CD8-positive, alpha-beta memory T cell (primary cell): ENCODE measurements at regions not wholly inside any gene's neighbourhood (a gene's known extent, or its start where the extent isn't known, plus 50 kb on each side); places are given as distances from the start of the nearest gene placed in this dataset.

ENCODE experiments used
- CTCF ChIA-PET: fragments of 350-600 bp; sonication (Branson Sonifier 250); formaldehyde crosslinking; loops from one replicate; lab custom pipeline; 2021; ENCODE audit warnings: antibody characterized with exemption; lab: Charles Lee
- POLR2A ChIA-PET: fragments of 350-600 bp; sonication (Branson Sonifier 250); formaldehyde crosslinking; loops from one replicate; lab custom pipeline; 2021; ENCODE audit warnings: antibody characterized with exemption; lab: Charles Lee
- DNase-seq, 5 donors: peaks; one replicate each; pipeline versions ENCODE4 v3.0.0 to v3.0.0-alpha.2; 2020 to 2022; ENCODE audit warnings: mixed read lengths in 1 of 5
- H3K27ac ChIP-seq: one replicate; pipeline ENCODE4 v1.7.0; 2013; ENCODE audit warnings: low read depth, mild to moderate bottlenecking, low read length, moderate library complexity
- H3K27me3 ChIP-seq: 2 replicates; pipeline ENCODE4 v1.7.0; 2013; ENCODE audit warnings: low read length, mild to moderate bottlenecking; ENCODE audit not compliant: insufficient read depth, poor library complexity, severe bottlenecking
- H3K36me3 ChIP-seq: 2 replicates; pipeline ENCODE4 v1.7.0; 2013; ENCODE audit warnings: mild to moderate bottlenecking, low read length, moderate library complexity; ENCODE audit not compliant: insufficient read depth
- H3K4me1 ChIP-seq: 2 replicates; pipeline ENCODE4 v1.7.0; 2013; ENCODE audit warnings: mild to moderate bottlenecking, low read length, moderate library complexity; ENCODE audit not compliant: insufficient read depth
- H3K4me3 ChIP-seq: 2 replicates; pipeline ENCODE4 v1.7.0; 2013; ENCODE audit warnings: mild to moderate bottlenecking, low read length
- H3K9me3 ChIP-seq: 2 replicates; pipeline ENCODE4 v1.7.0; 2013; ENCODE audit warnings: mild to moderate bottlenecking, low read length
- H3K27ac Mint-ChIP-seq, 8 donors: one replicate each; pipeline ENCODE4 v1.8.0; 2020 to 2021; ENCODE audit warnings: mixed read lengths in 8 of 8, mild to moderate bottlenecking in 6 of 8, inconsistent platforms in 3 of 8, moderate library complexity in 3 of 8
- H3K27me3 Mint-ChIP-seq, 2 donors: one replicate each; pipeline ENCODE4 v1.8.0; 2020 to 2021; ENCODE audit warnings: mixed read lengths in 2 of 2, mild to moderate bottlenecking in 1 of 2, moderate library complexity in 1 of 2
- H3K36me3 Mint-ChIP-seq, 3 donors: one replicate each; pipeline ENCODE4 v1.8.0; 2020 to 2021; ENCODE audit warnings: mixed read lengths in 3 of 3, inconsistent platforms in 1 of 3, mild to moderate bottlenecking in 1 of 3
- H3K4me1 Mint-ChIP-seq, 3 donors: one replicate each; pipeline ENCODE4 v1.8.0; 2020 to 2021; ENCODE audit warnings: mixed read lengths in 3 of 3, inconsistent platforms in 1 of 3, mild to moderate bottlenecking in 1 of 3
- H3K4me3 Mint-ChIP-seq, 7 donors: one replicate each; pipeline ENCODE4 v1.8.0; 2020 to 2021; ENCODE audit warnings: mixed read lengths in 7 of 7, mild to moderate bottlenecking in 6 of 7, moderate library complexity in 4 of 7, inconsistent platforms in 2 of 7
- H3K9me3 Mint-ChIP-seq, 5 donors: one replicate each; pipeline ENCODE4 v1.8.0; 2020 to 2022; ENCODE audit warnings: mixed read lengths in 5 of 5, mild to moderate bottlenecking in 3 of 5, moderate library complexity in 2 of 5, inconsistent platforms in 1 of 5

GRCh38 chr17:36752096-36752888, 150.9 kb downstream of the MRM1 start:
- POLR2A ChIA-PET = no interaction called here
- no peak for DNase-seq
- H3K4me1 ChIP-seq = no peaks in the 10 kb centered on the region
- Mint-ChIP-seq H3K4me1 (no peaks in the 10 kb centered on the region), H3K9me3 (no peaks in the 10 kb centered on the region), H3K27ac (no peak overlapping the region), H3K4me3 (no peak overlapping the region), H3K36me3 (peaks cover 0 to 5% (median 0%) of the 10 kb centered on the region in 3 donors), H3K27me3 (peaks cover 14 to 26% of the 10 kb centered on the region in 2 donors)
- no peak overlapping the region for H3K4me3 ChIP-seq
- H3K9me3 ChIP-seq = no peaks in the 10 kb centered on the region
- H3K27me3 ChIP-seq = no peaks in the 10 kb centered on the region
- CTCF ChIA-PET = no interaction called here
- H3K36me3 ChIP-seq = no peaks in the 10 kb centered on the region
- H3K27ac ChIP-seq = no peak overlapping the region

- H3K27ac ChIP-seq = no peak overlapping the region
- CTCF ChIA-PET = interaction anchor here (0.5 to 2.2 kb wide), 7 partner anchors 21 to 292 kb away, joined by 3 to 13 read pairs (median 3); no protein-coding TSS in a partner anchor
- H3K9me3 ChIP-seq = no peaks in the 10 kb centered on the region
- Mint-ChIP-seq H3K36me3 (peaks cover 0 to 5% (median 0%) of the 10 kb centered on the region in 3 donors), H3K27ac (peak overlapping the region in 1 of 8 donors; percentile 5), H3K4me3 (no peak overlapping the region), H3K9me3 (no peaks in the 10 kb centered on the region), H3K27me3 (peaks cover 13 to 21% of the 10 kb centered on the region in 2 donors), H3K4me1 (no peaks in the 10 kb centered on the region)
- DNase-seq = peak in 4 of 5 donors; percentile 7 to 62 (median 20)
- H3K4me1 ChIP-seq = no peaks in the 10 kb centered on the region
- no peaks in the 10 kb centered on the region for H3K36me3 ChIP-seq
- POLR2A ChIA-PET = interaction anchor here (0.8 kb wide), 1 partner anchor 154 kb away, joined by 3 read pairs; no protein-coding TSS in a partner anchor
- H3K4me3 ChIP-seq = no peak overlapping the region
- H3K27me3 ChIP-seq = no peaks in the 10 kb centered on the region
Observed at GRCh38 chr17:36755586-36755985, 154.2 kb downstream of the MRM1 start.

GRCh38 chr17:36756695-36757094, 155.3 kb downstream of the MRM1 start:
- Mint-ChIP-seq H3K4me1 (no peaks in the 10 kb centered on the region), H3K4me3 (no peak overlapping the region), H3K36me3 (peaks cover 0 to 5% (median 0%) of the 10 kb centered on the region in 3 donors), H3K27me3 (peaks cover 13 to 16% of the 10 kb centered on the region in 2 donors), H3K27ac (peak overlapping the region in 1 of 8 donors; percentile 14), H3K9me3 (no peaks in the 10 kb centered on the region)
- DNase-seq = no peak
- H3K27ac ChIP-seq = no peak overlapping the region
- ChIA-PET POLR2A (no interaction called here), CTCF (no interaction called here)
- no peak overlapping the region for H3K4me3 ChIP-seq
- no peaks in the 10 kb centered on the region for H3K27me3 ChIP-seq
- H3K9me3 ChIP-seq = no peaks in the 10 kb centered on the region
- no peaks in the 10 kb centered on the region for H3K36me3 ChIP-seq
- no peaks in the 10 kb centered on the region for H3K4me1 ChIP-seq

DNA sequence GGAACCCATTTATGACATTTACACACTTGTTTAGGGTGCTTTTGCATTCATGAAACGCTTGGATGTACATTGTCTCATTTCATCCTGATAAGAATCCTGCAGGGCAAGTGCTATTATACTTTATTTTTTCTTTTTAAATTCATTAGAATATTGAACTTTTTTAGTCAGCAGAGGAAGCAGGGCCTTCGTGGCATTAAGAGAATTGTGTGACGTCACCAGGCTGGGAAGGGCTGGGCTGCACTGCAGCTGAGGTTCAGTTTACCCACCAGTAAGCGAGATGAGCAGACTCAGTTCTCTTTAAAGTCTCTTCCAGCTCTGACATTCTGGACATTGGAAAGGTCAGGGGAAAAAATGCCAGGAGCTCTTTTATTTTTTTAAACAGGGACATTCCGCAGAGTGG, 159.0 kb downstream of the MRM1 start:
- H3K4me3 ChIP-seq = no peak overlapping the region
- H3K36me3 Mint-ChIP-seq = no peaks in the 10 kb centered on the region
- no peaks in the 10 kb centered on the region for H3K27me3 ChIP-seq
- H3K9me3 Mint-ChIP-seq = no peaks in the 10 kb centered on the region
- H3K27me3 Mint-ChIP-seq = peaks cover 0 to 5% of the 10 kb centered on the region in 2 donors
- no peaks in the 10 kb centered on the region for H3K36me3 ChIP-seq
- peaks cover 11 to 14% (median 13%) of the 10 kb centered on the region in 3 donors for H3K4me1 Mint-ChIP-seq
- ChIA-PET CTCF (no interaction called here), POLR2A (no interaction called here)
- no peak for DNase-seq
- peaks cover 16% of the 10 kb centered on the region for H3K4me1 ChIP-seq
- no peak overlapping the region for H3K4me3 Mint-ChIP-seq
- H3K27ac Mint-ChIP-seq = no peak overlapping the region
- H3K27ac ChIP-seq = no peak overlapping the region
- H3K9me3 ChIP-seq = no peaks in the 10 kb centered on the region

DNA sequence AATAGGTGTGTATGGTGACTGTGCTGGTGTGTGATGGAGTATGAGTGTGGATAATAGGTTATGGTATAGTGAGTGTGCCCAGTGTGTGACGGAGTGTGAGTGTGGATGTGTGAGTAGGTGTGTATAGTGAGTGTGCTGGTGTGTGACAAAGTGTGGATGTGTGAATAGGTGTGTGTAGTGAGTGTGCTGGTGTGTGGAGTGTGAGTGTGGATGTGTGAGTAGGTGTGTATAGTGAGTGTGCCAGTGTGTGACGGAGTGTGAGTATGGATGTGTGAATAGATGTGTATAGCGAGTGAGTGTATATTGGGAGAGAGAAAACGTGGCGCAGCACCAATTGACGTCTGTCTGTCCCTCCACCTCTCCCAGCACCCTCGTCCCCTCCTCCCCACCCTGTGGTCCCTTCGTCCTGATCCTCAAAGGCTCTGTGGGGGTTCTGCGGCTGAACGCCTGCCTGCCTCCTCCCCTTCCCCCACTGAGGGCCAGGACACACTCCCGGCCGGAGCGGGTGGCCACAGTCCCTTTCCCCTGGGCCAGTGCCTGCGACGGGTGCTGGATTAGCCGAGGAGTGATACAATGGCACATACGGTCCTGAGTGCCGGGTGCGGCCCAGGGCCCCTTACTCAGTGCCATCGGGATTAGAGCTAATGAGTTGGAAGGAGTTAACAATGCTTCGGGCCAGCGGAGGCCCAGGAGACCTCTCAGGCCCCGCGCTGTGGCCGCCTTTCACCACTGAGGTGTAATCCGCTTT, 160.0 kb downstream of the MRM1 start:
- H3K9me3 Mint-ChIP-seq = no peaks in the 10 kb centered on the region
- Histone ChIP-seq H3K27me3 (no peaks in the 10 kb centered on the region), H3K4me1 (peaks cover 16% of the 10 kb centered on the region), H3K36me3 (no peaks in the 10 kb centered on the region), H3K27ac (no peak overlapping the region), H3K9me3 (no peaks in the 10 kb centered on the region), H3K4me3 (no peak overlapping the region)
- peaks cover 2 to 9% of the 10 kb centered on the region in 2 donors for H3K27me3 Mint-ChIP-seq
- H3K36me3 Mint-ChIP-seq = no peaks in the 10 kb centered on the region
- ChIA-PET POLR2A (no interaction called here), CTCF (no interaction called here)
- peaks cover 11 to 14% (median 13%) of the 10 kb centered on the region in 3 donors for H3K4me1 Mint-ChIP-seq
- no peak for DNase-seq
- H3K4me3 Mint-ChIP-seq = no peak overlapping the region
- H3K27ac Mint-ChIP-seq = no peak overlapping the region

GRCh38 chr17:36765436-36766043, 164.2 kb downstream of the MRM1 start:
- no peaks in the 10 kb centered on the region for H3K9me3 Mint-ChIP-seq
- Histone ChIP-seq H3K4me1 (peaks cover 16% of the 10 kb centered on the region), H3K27me3 (no peaks in the 10 kb centered on the region), H3K36me3 (no peaks in the 10 kb centered on the region), H3K4me3 (no peak overlapping the region), H3K9me3 (no peaks in the 10 kb centered on the region), H3K27ac (no peak overlapping the region)
- H3K27ac Mint-ChIP-seq = peak overlapping the region in 1 of 8 donors; percentile 73
- H3K27me3 Mint-ChIP-seq = peaks cover 6 to 11% of the 10 kb centered on the region in 2 donors
- no peak for DNase-seq
- CTCF ChIA-PET = no interaction called here
- H3K36me3 Mint-ChIP-seq = no peaks in the 10 kb centered on the region
- peaks cover 11 to 14% (median 13%) of the 10 kb centered on the region in 3 donors for H3K4me1 Mint-ChIP-seq
- no peak overlapping the region for H3K4me3 Mint-ChIP-seq
- POLR2A ChIA-PET = no interaction called here

DNA sequence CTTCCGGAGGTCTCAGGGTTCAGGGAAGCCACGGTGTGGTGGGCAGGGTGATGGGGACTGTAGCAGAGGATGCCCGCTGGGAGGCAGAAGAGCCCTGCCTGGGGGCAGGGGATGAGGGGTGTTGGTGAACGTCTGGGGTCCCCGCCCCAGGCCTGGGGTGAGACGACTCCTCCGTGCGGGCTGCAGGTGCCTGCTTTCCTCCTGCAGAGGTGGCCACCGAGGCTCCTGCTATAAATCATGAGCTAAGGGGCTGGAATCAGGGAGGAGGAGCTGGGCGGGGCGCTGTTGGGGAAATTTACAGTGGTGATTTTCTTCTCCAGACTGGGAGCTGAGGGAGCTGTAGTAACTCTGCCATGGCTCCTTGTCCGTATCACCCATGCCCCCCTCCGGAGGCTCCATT, 167.0 kb downstream of the MRM1 start:
- peak overlapping the region in 1 of 8 donors; percentile 33 for H3K27ac Mint-ChIP-seq
- Histone ChIP-seq H3K27me3 (no peaks in the 10 kb centered on the region), H3K4me3 (no peak overlapping the region), H3K36me3 (no peaks in the 10 kb centered on the region), H3K9me3 (no peaks in the 10 kb centered on the region), H3K27ac (no peak overlapping the region), H3K4me1 (peaks cover 5% of the 10 kb centered on the region)
- H3K36me3 Mint-ChIP-seq = no peaks in the 10 kb centered on the region
- no peak for DNase-seq
- no peaks in the 10 kb centered on the region for H3K9me3 Mint-ChIP-seq
- H3K4me1 Mint-ChIP-seq = peaks cover 4% of the 10 kb centered on the region in 3 donors
- H3K4me3 Mint-ChIP-seq = no peak overlapping the region
- ChIA-PET CTCF (no interaction called here), POLR2A (no interaction called here)
- peaks cover 6 to 11% of the 10 kb centered on the region in 2 donors for H3K27me3 Mint-ChIP-seq

- H3K27me3 Mint-ChIP-seq = peaks cover 12 to 29% of the 10 kb centered on the region in 2 donors
Observed at GRCh38 chr17:36773039-36773438, 164.2 kb upstream of the LHX1 start.

More at GRCh38 chr17:36773039-36773438, 164.2 kb upstream of the LHX1 start:
- H3K36me3 Mint-ChIP-seq = no peaks in the 10 kb centered on the region
- no peak overlapping the region for H3K27ac ChIP-seq
- ChIA-PET POLR2A (no interaction called here), CTCF (no interaction called here)
- H3K27ac Mint-ChIP-seq = no peak overlapping the region
- H3K4me3 Mint-ChIP-seq = no peak overlapping the region
- no peaks in the 10 kb centered on the region for H3K9me3 ChIP-seq
- peaks cover 4% of the 10 kb centered on the region for H3K27me3 ChIP-seq
- DNase-seq = no peak
- H3K4me1 Mint-ChIP-seq = no peaks in the 10 kb centered on the region
- H3K4me1 ChIP-seq = no peaks in the 10 kb centered on the region
- H3K4me3 ChIP-seq = no peak overlapping the region
- no peaks in the 10 kb centered on the region for H3K9me3 Mint-ChIP-seq
- H3K36me3 ChIP-seq = no peaks in the 10 kb centered on the region
